Muscle of arm (tissue), 1 donor: ENCODE measurements at regions not wholly inside any gene's neighbourhood (a gene's known extent, or its start where the extent isn't known, plus 50 kb on each side); places are given as distances from the start of the nearest gene placed in this dataset.

Experiments used
- DNase-seq: peaks from one replicate; pipeline ENCODE4 v3.0.0-alpha.2; 2013

- DNase-seq = no peak
Measured at GRCh38 chr5:38752012-38752536, 93.7 kb upstream of the OSMR start.

- DNase-seq = no peak
Measured at GRCh38 chr5:38752622-38753021, 93.2 kb upstream of the OSMR start.

- no peak for DNase-seq
Measured at GRCh38 chr5:38753141-38753540, 92.7 kb upstream of the OSMR start.

- no peak for DNase-seq
Measured at GRCh38 chr5:38753776-38754175, 92.0 kb upstream of the OSMR start.

- no peak for DNase-seq
Measured at GRCh38 chr5:38755181-38755580, 90.6 kb upstream of the OSMR start.

GRCh38 chr5:38756068-38756467 is 89.7 kb upstream of the OSMR start:
- DNase-seq = no peak

- no peak for DNase-seq
Measured at GRCh38 chr5:38757451-38758245, 88.2 kb upstream of the OSMR start.

GRCh38 chr5:38758774-38759600 is 86.8 kb upstream of the OSMR start:
- peak; percentile 90 for DNase-seq

GRCh38 chr5:38764937-38765391 is 80.8 kb upstream of the OSMR start:
- DNase-seq = no peak

- DNase-seq = no peak
Measured at GRCh38 chr5:38765399-38765861, 80.4 kb upstream of the OSMR start.

- DNase-seq = no peak
Measured at GRCh38 chr5:38766151-38766550, 79.7 kb upstream of the OSMR start.

- DNase-seq = peak; percentile 77
Measured at GRCh38 chr5:38768412-38769211, 77.2 kb upstream of the OSMR start.

- DNase-seq = no peak
Measured at GRCh38 chr5:38772471-38772870, 73.3 kb upstream of the OSMR start.

- no peak for DNase-seq
Measured at GRCh38 chr5:38775218-38775840, 70.5 kb upstream of the OSMR start.

- no peak for DNase-seq
Measured at GRCh38 chr5:38776149-38776896, 69.5 kb upstream of the OSMR start.

- no peak for DNase-seq
Measured at GRCh38 chr5:38777111-38777510, 68.7 kb upstream of the OSMR start.

- DNase-seq = no peak
Measured at GRCh38 chr5:38780316-38780715, 65.5 kb upstream of the OSMR start.

- DNase-seq = peak; percentile 72
Measured at GRCh38 chr5:38780945-38781344, 64.9 kb upstream of the OSMR start.

- no peak for DNase-seq
Measured at GRCh38 chr5:38782180-38782835, 63.5 kb upstream of the OSMR start.

- DNase-seq = no peak
Measured at GRCh38 chr5:38783011-38783561, 62.7 kb upstream of the OSMR start.
